ENCODE measurements at regions not wholly inside any gene's neighbourhood (a gene's known extent, or its start where the extent isn't known, plus 50 kb on each side); places are given as distances from the start of the nearest gene placed in this dataset.

DNA sequence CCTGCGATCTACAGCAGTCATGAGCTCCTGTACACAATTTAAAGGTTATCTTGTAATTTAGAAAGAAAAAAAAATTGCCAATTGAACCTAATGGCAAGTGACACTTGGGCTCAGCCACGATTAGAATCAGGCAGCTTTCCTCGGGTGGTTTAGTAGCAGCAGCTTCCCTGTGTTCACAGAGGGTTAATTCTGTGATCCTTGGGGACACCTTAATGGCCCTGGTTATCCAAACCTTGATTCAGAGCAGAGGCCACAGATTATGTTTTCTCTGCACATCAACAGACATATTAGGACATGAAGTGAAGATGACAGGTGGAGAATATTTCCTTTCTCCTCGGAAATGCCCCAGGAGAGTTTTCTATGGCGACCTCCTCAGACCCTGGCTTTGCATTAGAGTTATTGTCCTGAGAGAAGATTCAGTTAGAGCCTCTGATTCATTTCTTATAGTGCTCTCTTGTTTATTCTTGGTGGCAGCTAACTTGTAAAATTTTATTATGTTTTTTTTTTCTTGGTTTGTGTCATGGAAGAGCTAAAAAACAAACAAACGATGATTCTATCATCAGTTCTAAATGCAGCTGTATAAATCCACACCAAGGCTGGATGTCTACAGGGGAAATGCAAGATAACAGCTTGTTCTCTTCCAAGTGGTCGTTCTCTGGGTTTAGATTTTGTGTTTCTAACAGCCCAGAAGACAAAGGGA is 351.2 kb upstream of the DYNLRB2 start:
- no peak for FAIRE-seq
- no peaks in the 10 kb centered on the region for H3K27me3 ChIP-seq (ENCODE audit: control insufficient read depth in 2 of 2, insufficient read depth in 2 of 2, low read length in 2 of 2)
- no peak overlapping the region for H3K4me3 ChIP-seq (replicated peaks in 1 of 3; ENCODE audit: insufficient read depth in 1 of 3, low read depth in 1 of 3, low read length in 3 of 3)
- no peaks in the 10 kb centered on the region for H4K20me1 ChIP-seq (replicated peaks; ENCODE audit: control insufficient read depth, extremely low read depth, insufficient read depth, low read length)
- H3K4me1 ChIP-seq (ENCODE audit: control insufficient read depth, extremely low read depth, insufficient read depth, low read length), result no peaks in the 10 kb centered on the region
- no peaks in the 10 kb centered on the region for H3K9me3 ChIP-seq (replicated peaks; ENCODE audit: control insufficient read depth, insufficient read depth, low read length)
- H3K79me2 ChIP-seq (ENCODE audit: control insufficient read depth, insufficient read depth, low read length), result no peaks in the 10 kb centered on the region
- no peak for TF ChIP-seq EZH2 (IDR thresholded peaks at IDR 0.05; ENCODE audit: borderline replicate concordance, low read depth, low read length, severe bottlenecking)
- TF ChIP-seq POLR2A (IDR thresholded peaks at IDR 0.05; ENCODE audit: low read depth, low read length), result no peak
- TF ChIP-seq MYC (IDR thresholded peaks at IDR 0.05; ENCODE audit: low read depth, low read length), result no peak
- no peak for TF ChIP-seq GATA2 (IDR thresholded peaks at IDR 0.05; ENCODE audit: insufficient read depth, insufficient read length, low read depth, low read length)
- no peak for TF ChIP-seq FOS (IDR thresholded peaks at IDR 0.05; ENCODE audit: borderline replicate concordance, insufficient read depth, low read length)
- TF ChIP-seq, protein P1, sequence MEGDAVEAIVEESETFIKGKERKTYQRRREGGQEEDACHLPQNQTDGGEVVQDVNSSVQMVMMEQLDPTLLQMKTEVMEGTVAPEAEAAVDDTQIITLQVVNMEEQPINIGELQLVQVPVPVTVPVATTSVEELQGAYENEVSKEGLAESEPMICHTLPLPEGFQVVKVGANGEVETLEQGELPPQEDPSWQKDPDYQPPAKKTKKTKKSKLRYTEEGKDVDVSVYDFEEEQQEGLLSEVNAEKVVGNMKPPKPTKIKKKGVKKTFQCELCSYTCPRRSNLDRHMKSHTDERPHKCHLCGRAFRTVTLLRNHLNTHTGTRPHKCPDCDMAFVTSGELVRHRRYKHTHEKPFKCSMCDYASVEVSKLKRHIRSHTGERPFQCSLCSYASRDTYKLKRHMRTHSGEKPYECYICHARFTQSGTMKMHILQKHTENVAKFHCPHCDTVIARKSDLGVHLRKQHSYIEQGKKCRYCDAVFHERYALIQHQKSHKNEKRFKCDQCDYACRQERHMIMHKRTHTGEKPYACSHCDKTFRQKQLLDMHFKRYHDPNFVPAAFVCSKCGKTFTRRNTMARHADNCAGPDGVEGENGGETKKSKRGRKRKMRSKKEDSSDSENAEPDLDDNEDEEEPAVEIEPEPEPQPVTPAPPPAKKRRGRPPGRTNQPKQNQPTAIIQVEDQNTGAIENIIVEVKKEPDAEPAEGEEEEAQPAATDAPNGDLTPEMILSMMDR (IDR thresholded peaks at IDR 0.05; ENCODE audit: extremely low read depth in 1 of 2, insufficient read depth in 1 of 2, low read depth in 1 of 2, low read length in 2 of 2), result no peak
- no peak for TF ChIP-seq JUN (IDR thresholded peaks at IDR 0.05; ENCODE audit: borderline replicate concordance, insufficient read depth, insufficient read length, low read depth)
- TF ChIP-seq POLR2AphosphoS5 (IDR thresholded peaks at IDR 0.05; ENCODE audit: insufficient read depth, low read depth, low read length), result no peak
- TF ChIP-seq MAX (IDR thresholded peaks at IDR 0.05; ENCODE audit: insufficient read depth, insufficient read length), result no peak
- ChIA-PET CTCF (interaction anchor here (1.3 to 1.7 kb wide), 2 partner anchors 13 to 17 kb away, joined by 4 read pairs; no protein-coding TSS in a partner anchor), POLR2A (no interaction called here)
- intact Hi-C loops (cut with micrococcal nuclease) (no loop called here), dilution Hi-C loops (cut with MboI; ENCODE audit: extremely low pct_ligation_motif_present, low sequenced_read_pairs) (no loop called here)
- no peak overlapping the region for H3K4me2 ChIP-seq (ENCODE audit: insufficient read depth, low read length)
- DNase-seq (ENCODE audit: low read depth, low spot score), result no peak
- H2AFZ ChIP-seq (ENCODE audit: low read depth, low read length), result no peak overlapping the region
- no peak overlapping the region for H3K9ac ChIP-seq (replicated peaks; ENCODE audit: extremely low read depth, insufficient read depth, low read length)
- no peaks in the 10 kb centered on the region for H3K9me1 ChIP-seq (replicated peaks; ENCODE audit: control insufficient read depth, extremely low read depth, insufficient read depth, low read length)
- BruUV-seq (replicated peaks), result no TSS peak
- H3K36me3 ChIP-seq (ENCODE audit: control insufficient read depth in 2 of 2, extremely low read depth in 1 of 2, insufficient read depth in 2 of 2, low read length in 2 of 2), result no peaks in the 10 kb centered on the region
- H3K27ac ChIP-seq (ENCODE audit: insufficient read depth, low read depth, low read length), result no peak overlapping the region

Measured in endothelial cell of umbilical vein (primary cell).